Embryonic facial prominence (tissue), 1 donor: ENCODE measurements at regions not wholly inside any gene's neighbourhood (a gene's known extent, or its start where the extent isn't known, plus 50 kb on each side); places are given as distances from the start of the nearest gene placed in this dataset.

Experiments
- DNase-seq: peaks from one replicate; pipeline ENCODE4 v3.0.0-alpha.2; 2016; ENCODE audit errors: extremely low spot score

DNA sequence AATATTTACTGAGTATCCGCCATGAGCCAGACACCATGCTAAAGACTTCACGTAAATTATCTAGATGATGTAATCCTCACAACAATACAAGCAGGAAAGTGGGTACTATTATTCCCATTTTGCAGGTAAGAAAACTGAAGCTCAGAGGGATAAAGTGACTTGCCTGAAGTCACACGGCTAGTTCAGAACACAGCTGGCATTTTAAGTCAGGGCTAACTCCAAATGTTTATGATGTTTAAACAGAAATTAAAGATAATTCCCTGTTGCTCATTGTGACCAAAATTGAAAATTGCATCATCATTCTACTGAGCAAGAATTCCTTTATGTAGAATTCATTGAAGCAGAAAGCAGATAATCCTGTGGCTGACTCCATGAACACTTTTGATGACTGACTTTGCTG lies 71.3 kb upstream of the STXBP5 start:
- DNase-seq: no peak

- DNase-seq: no peak
These were observed 70.5 kb upstream of the STXBP5 start for GRCh38 chr6:147133669-147134068.

GRCh38 chr6:147135211-147135681 lies 69.0 kb upstream of the STXBP5 start:
- no peak for DNase-seq

DNA sequence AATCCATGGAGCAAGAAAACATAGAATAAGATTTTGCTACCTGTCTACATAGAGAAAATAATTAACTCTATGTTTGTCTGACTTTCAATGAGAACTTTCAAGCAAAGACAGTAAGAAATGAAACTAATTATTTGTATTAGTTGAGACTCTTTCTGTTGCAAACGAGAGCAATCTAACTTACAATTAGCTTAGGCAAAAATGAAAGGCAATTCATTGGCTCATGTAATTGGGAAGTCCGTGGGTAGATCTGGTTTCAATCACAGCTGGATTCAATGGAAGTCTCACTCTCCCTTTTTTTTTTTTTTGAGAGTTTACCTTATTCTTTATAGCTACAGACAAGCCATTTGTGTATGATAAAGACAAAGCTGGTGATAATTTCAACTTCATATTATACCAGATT lies 68.2 kb upstream of the STXBP5 start:
- DNase-seq: no peak

- DNase-seq: no peak
These were observed 66.2 kb upstream of the STXBP5 start for GRCh38 chr6:147137986-147138385.

DNA sequence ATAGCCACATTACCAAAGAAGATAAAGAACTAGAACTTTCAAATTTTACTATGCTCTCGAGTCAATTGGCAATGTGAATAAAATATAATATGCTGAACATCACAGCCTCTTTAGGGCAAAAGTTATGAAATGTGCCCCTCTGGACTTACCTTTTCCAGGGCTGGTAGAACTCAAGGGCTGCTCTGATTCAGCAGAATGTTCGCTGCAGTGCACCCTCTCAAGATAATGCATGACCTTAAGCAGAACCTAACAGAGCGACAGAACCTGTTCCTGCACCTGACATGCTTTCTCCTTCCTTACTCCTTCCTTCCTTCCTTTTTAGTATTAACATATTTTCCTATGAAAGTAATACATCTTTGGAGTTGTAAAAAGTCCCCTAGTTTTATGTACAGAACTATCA lies 65.4 kb upstream of the STXBP5 start:
- DNase-seq: no peak

- DNase-seq: no peak
These were observed 62.4 kb upstream of the STXBP5 start for GRCh38 chr6:147141711-147142308.

- DNase-seq: no peak
These were observed 61.5 kb upstream of the STXBP5 start for GRCh38 chr6:147142684-147143245.

DNA sequence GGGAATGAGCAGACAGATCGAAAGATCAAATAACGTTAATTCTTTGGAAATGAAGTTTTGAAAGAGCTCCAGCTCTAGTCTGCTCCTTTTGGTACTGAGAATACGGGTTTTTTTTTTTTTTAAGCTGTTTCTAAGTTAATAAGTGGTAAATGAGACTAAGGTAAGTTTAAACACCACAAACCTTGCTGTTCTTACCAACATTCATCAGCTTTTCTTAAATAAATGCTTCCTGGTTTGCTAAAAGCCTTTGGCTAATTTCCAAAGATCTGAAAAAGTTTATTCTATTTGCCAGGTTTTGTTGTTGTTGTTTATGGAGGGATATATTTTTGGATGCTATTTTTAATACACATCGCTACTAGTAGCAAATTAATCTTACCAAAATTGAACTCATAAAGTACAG lies 55.1 kb upstream of the STXBP5 start:
- DNase-seq: no peak

DNA sequence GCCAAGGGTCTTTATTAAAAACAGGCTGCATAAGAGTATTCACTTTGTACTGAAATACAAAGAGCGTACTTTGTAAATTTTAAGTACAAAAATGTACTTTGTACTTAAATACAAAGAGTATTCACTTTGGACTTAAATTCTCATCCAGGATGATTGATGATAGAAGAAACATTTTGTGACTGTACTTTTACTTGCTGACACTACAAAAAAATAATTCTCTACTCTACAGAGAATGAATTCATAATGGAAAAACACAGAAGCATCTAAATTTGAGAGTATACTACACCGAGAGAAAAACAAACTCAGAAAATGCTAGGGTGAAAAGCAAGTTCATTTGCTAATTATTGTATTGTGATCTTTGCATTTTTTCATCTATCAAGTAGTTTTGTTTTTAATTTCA lies 54.4 kb upstream of the STXBP5 start:
- no peak for DNase-seq

GRCh38 chr6:147150293-147150692 lies 53.9 kb upstream of the STXBP5 start:
- no peak for DNase-seq
